ENCODE measurements at regions not wholly inside any gene's neighbourhood (a gene's known extent, or its start where the extent isn't known, plus 50 kb on each side); places are given as distances from the start of the nearest gene placed in this dataset.
"Not testable (repeated sequence)": the region's sequence is repeated elsewhere in the genome, so short reads cannot be mapped to it uniquely, and the experiment has no call there.

DNA sequence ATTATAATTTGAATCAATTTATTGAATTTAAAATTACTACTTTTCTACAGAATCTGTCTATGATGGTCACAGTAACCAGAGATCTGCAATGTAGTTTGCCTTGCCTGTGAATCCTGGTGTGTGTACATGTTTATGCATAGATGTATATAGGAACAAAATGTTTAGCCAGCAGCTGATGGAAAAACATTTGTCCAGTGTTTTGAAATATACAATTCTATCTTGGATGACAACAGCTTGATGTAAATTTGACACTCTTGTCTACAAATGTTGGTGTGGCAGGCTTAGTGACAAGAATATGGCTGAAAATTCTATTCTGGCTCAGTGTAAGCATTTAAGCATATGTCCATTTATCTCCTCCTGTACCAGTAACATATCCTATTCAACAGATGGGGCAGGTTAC lies 229.4 kb downstream of the RCHY1 start:
- Histone ChIP-seq H3K79me2 (ENCODE audit: low read length) (no peaks in the 10 kb centered on the region), H3K27me3 (ENCODE audit: low read length) (no peaks in the 10 kb centered on the region), H3K36me3 (ENCODE audit: insufficient read depth, low read length) (no peaks in the 10 kb centered on the region), H2AFZ (ENCODE audit: low read length) (no peak overlapping the region), H3K4me3 (ENCODE audit: low read length) (no peak overlapping the region), H3K27ac (ENCODE audit: low read length) (no peak overlapping the region), H3K4me1 (ENCODE audit: low read length) (no peaks in the 10 kb centered on the region), H3K9ac (ENCODE audit: low read length) (no peak overlapping the region), H4K20me1 (ENCODE audit: insufficient read depth, low read depth, low read length) (no peaks in the 10 kb centered on the region), H3K9me2 (replicated peaks; ENCODE audit: insufficient read depth, low read length) (no peaks in the 10 kb centered on the region), H3K4me2 (ENCODE audit: low read depth, low read length, poor library complexity, severe bottlenecking) (no peak overlapping the region), H3K9me3 (ENCODE audit: low read length) (no peaks in the 10 kb centered on the region)
- no peak for DNase-seq

DNA sequence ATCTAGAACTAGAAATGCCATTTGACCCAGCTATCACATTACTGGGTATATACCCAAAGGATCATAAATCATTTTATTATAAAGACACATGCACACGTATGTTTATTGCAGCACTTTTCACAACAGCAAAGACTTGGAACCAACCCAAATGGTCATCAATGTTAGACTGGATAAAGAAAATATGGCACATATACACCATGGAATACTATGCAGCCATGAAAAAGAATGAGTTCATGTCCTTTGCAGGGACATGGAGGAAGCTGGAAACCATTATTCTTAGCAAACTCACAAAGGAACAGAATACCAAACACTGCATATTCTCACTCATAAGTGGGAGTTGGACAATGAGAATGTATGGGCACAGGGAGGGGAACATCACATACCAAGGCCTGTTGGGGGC lies 233.7 kb downstream of the RCHY1 start:
- not testable (repeated sequence) for H3K9me3 ChIP-seq (ENCODE audit: low read length); H3K4me2 ChIP-seq (ENCODE audit: low read depth, low read length, poor library complexity, severe bottlenecking)

DNA sequence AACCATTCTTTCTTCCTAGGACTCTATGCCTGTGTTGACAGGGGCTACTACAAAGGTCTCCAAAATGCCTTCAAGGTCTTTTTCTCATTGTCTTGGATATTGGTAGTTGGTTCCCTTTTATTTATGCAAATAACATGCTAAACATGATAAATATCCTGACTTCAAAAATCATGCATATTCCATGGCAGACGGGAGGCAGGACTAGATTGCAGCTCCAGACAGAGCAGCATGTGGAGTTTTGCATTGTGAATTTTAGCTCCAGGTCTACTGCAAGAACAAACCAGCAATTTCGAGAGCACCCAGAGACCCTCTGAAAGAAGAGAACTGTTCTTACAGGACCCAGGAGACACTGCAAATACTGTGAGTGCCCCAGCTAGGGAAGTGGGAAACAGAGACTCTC lies 254.9 kb downstream of the RCHY1 start:
- no peak overlapping the region for H3K27ac ChIP-seq (ENCODE audit: low read length)
- no peaks in the 10 kb centered on the region for H3K9me3 ChIP-seq (ENCODE audit: low read length)
- no peak overlapping the region for H3K4me2 ChIP-seq (ENCODE audit: low read depth, low read length, poor library complexity, severe bottlenecking)
- H3K79me2 ChIP-seq (ENCODE audit: low read length): no peaks in the 10 kb centered on the region
- no peaks in the 10 kb centered on the region for H3K27me3 ChIP-seq (ENCODE audit: low read length)
- H3K9me2 ChIP-seq (replicated peaks; ENCODE audit: insufficient read depth, low read length): no peaks in the 10 kb centered on the region
- H4K20me1 ChIP-seq (ENCODE audit: insufficient read depth, low read depth, low read length): no peaks in the 10 kb centered on the region
- H3K4me1 ChIP-seq (ENCODE audit: low read length): no peaks in the 10 kb centered on the region
- H3K9ac ChIP-seq (ENCODE audit: low read length): no peak overlapping the region
- no peak for DNase-seq
- H3K36me3 ChIP-seq (ENCODE audit: insufficient read depth, low read length): no peaks in the 10 kb centered on the region
- H2AFZ ChIP-seq (ENCODE audit: low read length): no peak overlapping the region
- H3K4me3 ChIP-seq (ENCODE audit: low read length): no peak overlapping the region

More for the DNA sequence above, 233.7 kb downstream of the RCHY1 start:
- not testable (repeated sequence) for H3K79me2 ChIP-seq (ENCODE audit: low read length); DNase-seq; H3K4me1 ChIP-seq (ENCODE audit: low read length); H2AFZ ChIP-seq (ENCODE audit: low read length); H4K20me1 ChIP-seq (ENCODE audit: insufficient read depth, low read depth, low read length); H3K4me3 ChIP-seq (ENCODE audit: low read length); H3K27me3 ChIP-seq (ENCODE audit: low read length); H3K9ac ChIP-seq (ENCODE audit: low read length); H3K36me3 ChIP-seq (ENCODE audit: insufficient read depth, low read length); H3K9me2 ChIP-seq (replicated peaks; ENCODE audit: insufficient read depth, low read length); H3K27ac ChIP-seq (ENCODE audit: low read length)

DNA sequence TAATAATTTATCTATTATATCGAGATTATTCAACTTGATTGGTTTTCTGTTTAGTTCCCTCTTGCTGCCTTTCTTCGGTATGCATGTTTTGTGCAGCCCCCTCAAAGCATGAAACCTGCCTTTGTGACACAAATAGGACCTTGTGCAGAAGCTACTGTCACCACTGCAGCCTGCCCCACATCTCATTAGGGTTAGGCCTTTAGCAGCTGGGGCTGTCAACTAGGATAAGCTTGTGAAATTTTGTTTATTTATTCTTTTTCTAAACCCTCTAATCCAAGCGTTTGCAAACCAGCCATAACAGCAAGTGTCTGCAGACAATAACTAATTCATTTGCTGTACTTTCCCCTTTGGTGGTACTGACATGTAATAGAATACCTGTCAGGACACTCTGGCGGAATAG lies 258.9 kb downstream of the RCHY1 start:
- H3K9me3 ChIP-seq (ENCODE audit: low read length): no peaks in the 10 kb centered on the region
- peaks cover 12% of the 10 kb centered on the region for H3K4me1 ChIP-seq (ENCODE audit: low read length)
- H3K4me2 ChIP-seq (ENCODE audit: low read depth, low read length, poor library complexity, severe bottlenecking): no peak overlapping the region
- H3K36me3 ChIP-seq (ENCODE audit: insufficient read depth, low read length): no peaks in the 10 kb centered on the region
- no peak overlapping the region for H3K27ac ChIP-seq (ENCODE audit: low read length)
- H3K9ac ChIP-seq (ENCODE audit: low read length): no peak overlapping the region
- no peak for DNase-seq
- no peaks in the 10 kb centered on the region for H3K79me2 ChIP-seq (ENCODE audit: low read length)
- no peaks in the 10 kb centered on the region for H3K9me2 ChIP-seq (replicated peaks; ENCODE audit: insufficient read depth, low read length)
- H2AFZ ChIP-seq (ENCODE audit: low read length): no peak overlapping the region
- no peak overlapping the region for H3K4me3 ChIP-seq (ENCODE audit: low read length)
- H4K20me1 ChIP-seq (ENCODE audit: insufficient read depth, low read depth, low read length): no peaks in the 10 kb centered on the region
- H3K27me3 ChIP-seq (ENCODE audit: low read length): no peaks in the 10 kb centered on the region

DNA sequence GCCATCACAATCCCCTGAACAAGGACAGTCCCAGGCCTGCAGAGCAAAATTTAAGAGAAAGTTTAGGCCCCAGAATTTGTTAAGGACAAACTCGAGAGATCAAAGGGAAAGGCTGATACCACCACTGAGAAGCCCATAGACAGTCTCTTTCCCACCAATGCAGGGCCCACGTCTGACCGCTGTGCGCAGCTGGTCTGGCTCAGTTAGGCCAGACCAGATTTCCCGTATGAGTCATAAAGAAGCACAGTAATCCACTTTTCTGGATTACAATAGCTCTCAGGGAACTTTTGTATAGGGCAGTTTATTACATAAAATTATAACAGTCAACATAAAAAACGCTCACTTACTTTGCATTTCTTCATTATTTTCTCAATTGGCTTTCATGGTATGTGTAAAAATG lies 259.5 kb downstream of the RCHY1 start:
- no peaks in the 10 kb centered on the region for H4K20me1 ChIP-seq (ENCODE audit: insufficient read depth, low read depth, low read length)
- H3K27ac ChIP-seq (ENCODE audit: low read length): no peak overlapping the region
- no peak overlapping the region for H3K4me3 ChIP-seq (ENCODE audit: low read length)
- H3K79me2 ChIP-seq (ENCODE audit: low read length): no peaks in the 10 kb centered on the region
- peaks cover 12% of the 10 kb centered on the region for H3K4me1 ChIP-seq (ENCODE audit: low read length)
- H3K9me3 ChIP-seq (ENCODE audit: low read length): no peaks in the 10 kb centered on the region
- H3K9me2 ChIP-seq (replicated peaks; ENCODE audit: insufficient read depth, low read length): no peaks in the 10 kb centered on the region
- DNase-seq: no peak
- no peaks in the 10 kb centered on the region for H3K27me3 ChIP-seq (ENCODE audit: low read length)
- H3K36me3 ChIP-seq (ENCODE audit: insufficient read depth, low read length): no peaks in the 10 kb centered on the region
- no peak overlapping the region for H2AFZ ChIP-seq (ENCODE audit: low read length)
- no peak overlapping the region for H3K4me2 ChIP-seq (ENCODE audit: low read depth, low read length, poor library complexity, severe bottlenecking)
- no peak overlapping the region for H3K9ac ChIP-seq (ENCODE audit: low read length)

DNA sequence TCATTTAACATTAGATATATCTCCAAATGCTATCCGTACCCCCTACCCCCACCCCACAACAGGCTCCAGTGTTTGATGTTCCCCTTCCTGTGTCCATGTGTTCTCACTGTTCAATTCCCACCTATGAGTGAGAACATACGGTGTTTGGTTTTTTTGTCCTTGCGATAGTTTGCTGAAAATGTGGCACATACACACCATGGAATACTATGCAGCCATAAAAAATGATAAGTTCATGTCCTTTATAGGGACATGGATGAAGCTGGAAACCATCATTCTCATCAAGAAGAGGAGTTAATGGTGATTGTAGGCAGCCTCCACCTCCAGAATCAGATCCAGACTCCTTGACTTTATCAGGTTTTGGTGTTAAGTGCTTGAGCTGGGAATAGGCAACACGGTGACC lies 261.1 kb downstream of the RCHY1 start:
- H3K9ac ChIP-seq (ENCODE audit: low read length); H3K4me2 ChIP-seq (ENCODE audit: low read depth, low read length, poor library complexity, severe bottlenecking): not testable (repeated sequence)

DNA sequence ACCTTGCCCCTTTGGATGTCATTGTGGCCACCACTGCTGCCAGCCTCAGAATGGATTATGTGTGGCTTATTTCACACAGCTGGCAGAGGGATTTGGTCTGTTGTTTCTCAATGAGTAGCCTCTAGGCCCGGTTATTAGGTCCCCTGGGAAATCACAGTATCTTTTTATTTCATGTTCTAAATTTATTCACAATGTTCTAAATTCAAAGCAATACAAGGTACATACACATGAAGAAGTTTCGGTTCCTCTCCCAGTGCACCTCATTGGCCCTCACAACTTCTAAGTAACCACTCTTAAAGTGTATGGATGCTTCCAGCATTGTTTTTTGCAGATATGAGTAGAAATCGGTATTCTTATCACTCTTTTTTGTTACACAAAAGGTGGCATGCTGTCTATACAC lies 262.7 kb downstream of the RCHY1 start:
- H3K79me2 ChIP-seq (ENCODE audit: low read length): no peaks in the 10 kb centered on the region
- peaks cover 12% of the 10 kb centered on the region for H3K4me1 ChIP-seq (ENCODE audit: low read length)
- H3K36me3 ChIP-seq (ENCODE audit: insufficient read depth, low read length): no peaks in the 10 kb centered on the region
- H3K27ac ChIP-seq (ENCODE audit: low read length): no peak overlapping the region
- DNase-seq: peak; percentile 78
- H3K4me3 ChIP-seq (ENCODE audit: low read length): no peak overlapping the region
- no peaks in the 10 kb centered on the region for H3K9me2 ChIP-seq (replicated peaks; ENCODE audit: insufficient read depth, low read length)
- H3K9me3 ChIP-seq (ENCODE audit: low read length): no peaks in the 10 kb centered on the region
- H3K9ac ChIP-seq (ENCODE audit: low read length): no peak overlapping the region
- no peaks in the 10 kb centered on the region for H3K27me3 ChIP-seq (ENCODE audit: low read length)
- peak overlapping the region; percentile 28 for H3K4me2 ChIP-seq (ENCODE audit: low read depth, low read length, poor library complexity, severe bottlenecking)
- H4K20me1 ChIP-seq (ENCODE audit: insufficient read depth, low read depth, low read length): no peaks in the 10 kb centered on the region
- H2AFZ ChIP-seq (ENCODE audit: low read length): no peak overlapping the region

More for the DNA sequence above, 261.1 kb downstream of the RCHY1 start:
- not testable (repeated sequence) for H3K79me2 ChIP-seq (ENCODE audit: low read length); H3K4me3 ChIP-seq (ENCODE audit: low read length); DNase-seq; H2AFZ ChIP-seq (ENCODE audit: low read length); H3K36me3 ChIP-seq (ENCODE audit: insufficient read depth, low read length); H3K27ac ChIP-seq (ENCODE audit: low read length); H3K9me3 ChIP-seq (ENCODE audit: low read length); H3K27me3 ChIP-seq (ENCODE audit: low read length); H3K9me2 ChIP-seq (replicated peaks; ENCODE audit: insufficient read depth, low read length); H4K20me1 ChIP-seq (ENCODE audit: insufficient read depth, low read depth, low read length)
- peaks cover 12% of the 10 kb centered on the region for H3K4me1 ChIP-seq (ENCODE audit: low read length)

DNA sequence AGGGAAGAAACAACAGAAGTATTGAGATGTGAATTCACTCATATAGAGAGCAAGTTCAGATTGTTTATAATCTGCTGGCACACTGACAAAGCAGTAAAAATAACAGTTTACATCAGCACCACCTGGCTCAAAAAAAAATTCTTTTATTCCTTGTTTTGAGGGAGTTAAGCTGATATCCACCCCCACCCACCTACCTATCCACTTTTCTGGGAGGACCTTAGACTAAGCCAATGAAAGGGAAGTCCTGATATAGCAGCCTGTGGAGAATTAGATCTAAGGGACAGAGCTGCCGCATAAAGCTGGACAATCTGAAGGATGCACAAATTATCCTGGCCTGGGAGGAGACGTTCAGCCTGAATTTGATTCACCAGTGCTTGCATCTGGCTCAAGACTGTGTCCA lies 264.5 kb downstream of the RCHY1 start:
- no peak for DNase-seq
- Histone ChIP-seq H3K27me3 (ENCODE audit: low read length) (no peaks in the 10 kb centered on the region), H3K27ac (ENCODE audit: low read length) (no peak overlapping the region), H3K9ac (ENCODE audit: low read length) (no peak overlapping the region), H3K9me2 (replicated peaks; ENCODE audit: insufficient read depth, low read length) (no peaks in the 10 kb centered on the region), H3K79me2 (ENCODE audit: low read length) (no peaks in the 10 kb centered on the region), H4K20me1 (ENCODE audit: insufficient read depth, low read depth, low read length) (no peaks in the 10 kb centered on the region), H2AFZ (ENCODE audit: low read length) (no peak overlapping the region), H3K9me3 (ENCODE audit: low read length) (no peaks in the 10 kb centered on the region), H3K36me3 (ENCODE audit: insufficient read depth, low read length) (no peaks in the 10 kb centered on the region), H3K4me3 (ENCODE audit: low read length) (no peak overlapping the region), H3K4me1 (ENCODE audit: low read length) (peaks cover 12% of the 10 kb centered on the region), H3K4me2 (ENCODE audit: low read depth, low read length, poor library complexity, severe bottlenecking) (no peak overlapping the region)

DNA sequence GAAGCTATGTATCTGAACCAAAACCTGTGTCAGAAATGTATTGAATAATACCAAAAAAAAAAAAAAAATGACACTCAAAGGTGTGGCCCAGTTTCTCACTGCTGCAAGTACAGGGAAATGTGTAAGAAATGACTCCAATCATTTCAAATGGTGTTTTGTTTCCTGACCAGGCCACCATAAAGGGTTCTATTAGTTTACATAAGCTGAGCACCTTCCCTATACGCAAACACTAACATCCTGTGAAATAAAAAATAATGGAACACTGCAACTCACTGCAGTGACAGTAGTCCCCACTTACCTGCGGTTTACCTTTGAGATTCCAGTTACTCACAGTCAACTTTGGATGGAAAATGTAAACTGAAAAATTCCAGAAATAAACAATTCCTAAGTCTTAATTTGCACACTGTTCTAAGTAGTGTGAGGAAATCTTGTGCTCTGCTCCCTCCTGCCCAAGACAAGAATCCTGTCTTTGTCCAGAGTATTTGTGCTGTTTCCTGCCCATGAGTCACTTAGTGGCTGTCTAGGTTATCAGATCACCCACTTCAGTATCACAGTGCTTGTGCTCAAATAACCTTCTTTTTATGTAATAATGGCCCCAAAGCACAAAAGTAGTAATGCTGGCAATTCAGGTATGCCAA lies 265.3 kb downstream of the RCHY1 start:
- Histone ChIP-seq H3K27me3 (ENCODE audit: low read length) (no peaks in the 10 kb centered on the region), H3K9me3 (ENCODE audit: low read length) (no peaks in the 10 kb centered on the region), H3K27ac (ENCODE audit: low read length) (no peak overlapping the region), H3K4me3 (ENCODE audit: low read length) (no peak overlapping the region), H2AFZ (ENCODE audit: low read length) (no peak overlapping the region), H3K4me1 (ENCODE audit: low read length) (peaks cover 12% of the 10 kb centered on the region), H3K9ac (ENCODE audit: low read length) (no peak overlapping the region), H3K9me2 (replicated peaks; ENCODE audit: insufficient read depth, low read length) (no peaks in the 10 kb centered on the region), H4K20me1 (ENCODE audit: insufficient read depth, low read depth, low read length) (no peaks in the 10 kb centered on the region), H3K36me3 (ENCODE audit: insufficient read depth, low read length) (no peaks in the 10 kb centered on the region), H3K4me2 (ENCODE audit: low read depth, low read length, poor library complexity, severe bottlenecking) (no peak overlapping the region), H3K79me2 (ENCODE audit: low read length) (no peaks in the 10 kb centered on the region)
- DNase-seq: no peak
